Activated CD4-positive, alpha-beta T cell treated with anti-CD3 and anti-CD28 coated beads, Interleukin-2, amount 50 U/mL, for 16 hours (primary cell): ENCODE measurements at regions not wholly inside any gene's neighbourhood (a gene's known extent, or its start where the extent isn't known, plus 50 kb on each side); places are given as distances from the start of the nearest gene placed in this dataset.
"Not testable (repeated sequence)": the region's sequence is repeated elsewhere in the genome, so short reads cannot be mapped to it uniquely, and the experiment has no call there.

Experiments used
- DNase-seq: peaks from one replicate; pipeline ENCODE4 v3.0.0-alpha.2; 2020

DNA sequence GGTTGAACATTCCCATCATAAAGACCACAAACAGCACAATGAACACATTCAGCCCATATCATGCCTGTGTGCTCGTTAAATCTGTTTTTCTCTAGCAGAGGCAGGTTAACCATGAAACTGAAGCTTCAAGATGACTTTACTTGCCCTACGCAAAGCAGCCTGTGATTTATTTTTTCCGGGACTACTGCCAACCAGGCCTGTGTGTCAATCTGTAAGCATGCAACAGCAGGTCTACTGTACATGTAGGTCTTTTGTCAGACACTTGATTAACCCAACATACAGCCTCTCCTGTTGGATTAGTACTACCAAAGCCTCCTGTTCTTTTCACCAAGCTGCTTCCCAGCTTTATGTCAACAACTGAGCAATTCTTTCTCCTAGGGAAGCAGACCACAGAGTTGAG lies 85.5 kb upstream of the ACSL1 start:
- DNase-seq, result no peak

DNA sequence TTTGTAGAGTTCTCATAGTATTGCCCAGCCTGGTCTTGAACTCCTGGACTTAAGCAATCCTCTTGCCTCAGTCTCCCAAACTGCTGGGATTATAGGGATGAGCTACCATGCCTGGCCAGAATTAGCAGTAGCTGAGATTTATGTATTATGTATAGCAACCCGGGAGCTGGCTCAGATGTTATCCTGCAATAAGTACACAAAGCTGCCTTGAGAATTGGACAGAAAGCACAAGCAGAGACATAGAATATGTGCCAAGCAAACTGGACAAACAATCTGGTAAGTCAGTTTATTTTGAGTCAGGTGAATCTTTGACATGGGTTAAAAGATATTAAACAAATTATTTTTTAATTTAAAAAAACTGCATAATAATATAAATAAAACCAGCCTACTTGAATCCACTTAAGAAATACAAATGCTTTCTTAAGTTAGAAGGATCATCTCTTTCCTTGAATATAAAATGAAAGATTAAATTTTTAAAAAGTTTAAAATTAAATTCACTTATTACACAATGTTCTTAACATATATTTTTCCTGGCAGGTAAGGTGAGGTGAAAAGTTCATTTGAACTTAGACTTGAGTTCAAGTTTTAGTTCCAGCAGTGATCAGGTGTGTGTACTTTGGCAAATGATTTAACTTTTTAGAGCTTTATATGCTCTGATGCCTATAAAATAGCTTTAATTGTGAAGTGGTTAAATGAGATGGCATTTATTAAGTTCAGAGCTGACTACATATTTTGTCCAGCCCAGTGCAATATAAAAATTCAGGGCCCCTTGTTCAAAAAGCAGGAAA lies 87.8 kb upstream of the ACSL1 start:
- no peak for DNase-seq

DNA sequence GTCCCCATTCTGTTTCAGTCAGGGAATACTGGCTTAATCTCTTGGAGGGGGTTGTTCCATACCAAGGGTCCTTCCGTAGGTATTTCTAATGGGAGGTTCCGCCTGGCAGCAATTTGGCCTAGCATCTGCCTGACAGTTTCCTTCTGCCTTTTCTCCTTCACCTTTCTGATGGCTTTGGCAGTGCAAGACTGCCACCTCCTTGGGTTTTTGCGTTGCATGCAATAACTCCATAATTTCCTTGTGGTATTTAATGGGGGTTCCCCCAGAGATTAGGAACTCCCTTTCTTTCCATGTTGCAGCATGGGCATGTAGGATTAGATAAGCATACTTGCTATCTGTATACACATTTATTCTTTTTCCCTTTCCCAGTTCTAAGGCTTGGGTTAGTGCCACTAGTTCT lies 93.0 kb upstream of the ACSL1 start:
- DNase-seq, result not testable (repeated sequence)

DNA sequence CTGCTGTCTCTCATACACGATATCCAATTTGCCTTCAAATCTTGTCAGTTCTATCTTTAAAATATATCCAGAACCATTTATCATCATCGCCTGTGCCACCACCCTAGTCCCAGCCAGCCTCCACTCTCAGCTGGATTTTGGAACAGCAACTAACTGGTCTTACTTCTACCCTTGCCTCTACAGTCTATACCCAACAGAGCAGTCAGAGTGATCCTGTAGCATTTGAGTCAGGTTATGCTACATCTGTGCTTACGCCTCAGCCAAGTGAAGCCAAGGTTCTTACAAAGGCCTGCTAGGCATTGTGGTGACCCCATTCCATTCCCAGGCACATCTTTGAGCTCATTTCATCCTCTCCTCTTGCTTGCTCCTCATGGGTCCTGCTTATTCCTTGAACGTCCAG lies 95.7 kb upstream of the ACSL1 start:
- no peak for DNase-seq

DNA sequence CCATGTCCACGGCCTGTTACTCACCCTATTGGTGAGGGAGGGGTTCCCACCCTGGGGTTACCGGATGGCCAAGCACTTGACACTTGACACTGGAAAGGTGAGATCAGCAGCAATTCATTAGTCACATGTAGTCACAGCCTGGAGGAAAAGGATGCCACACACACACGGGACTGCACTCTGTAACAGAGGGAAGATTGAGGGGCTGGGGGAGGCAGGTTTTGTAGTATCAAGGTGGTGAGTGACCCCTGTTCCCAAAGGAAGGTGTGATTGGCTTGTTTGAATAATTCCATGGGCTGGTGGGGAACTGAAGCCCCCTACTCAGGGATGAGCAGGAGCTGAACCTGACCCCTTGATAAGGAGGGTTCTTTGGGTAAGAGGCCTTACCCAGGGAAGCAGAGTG lies 96.0 kb upstream of the HELT start:
- no peak for DNase-seq

DNA sequence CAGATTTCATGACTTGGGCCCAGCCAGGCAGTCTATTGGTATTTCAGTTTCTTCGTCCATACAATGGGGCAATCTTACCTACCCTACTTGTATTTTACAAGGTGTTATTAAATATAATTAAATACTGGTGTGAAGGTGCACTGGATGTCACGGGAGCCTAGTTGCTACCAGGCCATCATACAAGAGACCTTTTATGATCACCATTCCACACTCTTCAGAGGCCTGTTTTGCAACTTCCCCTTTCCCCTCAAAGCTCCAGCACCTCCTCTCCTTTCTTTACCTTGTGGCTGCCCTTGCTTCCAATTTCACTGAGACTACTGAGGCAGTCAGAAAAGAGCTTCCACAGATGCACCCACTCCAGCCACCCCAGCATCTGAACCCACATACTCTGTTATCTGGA lies 93.8 kb upstream of the HELT start:
- no peak for DNase-seq

DNA sequence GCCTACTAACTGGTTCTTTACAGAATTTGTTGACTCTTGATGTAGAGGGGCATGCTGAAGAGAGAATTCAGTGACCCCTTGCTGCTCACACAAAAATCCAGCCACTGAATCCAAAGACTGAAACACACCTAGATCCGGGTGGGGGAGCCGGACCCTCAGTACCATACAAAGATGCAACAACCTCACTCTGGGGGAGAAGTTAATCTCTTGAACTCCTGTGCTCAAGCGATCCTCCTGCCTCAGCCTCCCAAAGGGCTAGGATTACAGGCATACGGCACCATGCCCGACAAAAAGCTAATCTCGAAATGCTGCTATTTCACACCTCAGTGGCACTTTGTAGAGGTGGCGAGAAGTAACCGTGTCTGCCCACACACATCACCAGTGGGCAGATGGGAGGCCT lies 88.8 kb upstream of the HELT start:
- DNase-seq, result no peak

DNA sequence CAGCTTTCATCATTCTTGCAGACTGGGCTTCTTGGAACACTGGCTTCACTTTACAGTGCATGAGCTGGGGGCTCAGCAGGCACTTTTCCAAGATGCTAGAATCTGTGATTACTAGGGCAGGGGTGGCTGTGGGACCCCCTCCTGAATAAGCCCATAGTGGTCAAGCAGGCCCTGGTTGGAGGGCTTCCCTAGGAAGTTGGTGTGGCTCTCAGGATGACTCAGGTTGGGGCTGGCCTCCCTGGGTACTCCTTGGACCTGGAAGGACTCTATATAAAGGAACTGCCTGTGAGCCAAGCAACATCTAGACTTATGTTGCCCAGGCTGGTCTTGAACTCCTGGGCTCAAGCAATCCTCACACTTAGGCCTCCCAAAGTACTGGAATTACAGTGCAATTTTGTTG lies 88.3 kb upstream of the HELT start:
- DNase-seq, result no peak

DNA sequence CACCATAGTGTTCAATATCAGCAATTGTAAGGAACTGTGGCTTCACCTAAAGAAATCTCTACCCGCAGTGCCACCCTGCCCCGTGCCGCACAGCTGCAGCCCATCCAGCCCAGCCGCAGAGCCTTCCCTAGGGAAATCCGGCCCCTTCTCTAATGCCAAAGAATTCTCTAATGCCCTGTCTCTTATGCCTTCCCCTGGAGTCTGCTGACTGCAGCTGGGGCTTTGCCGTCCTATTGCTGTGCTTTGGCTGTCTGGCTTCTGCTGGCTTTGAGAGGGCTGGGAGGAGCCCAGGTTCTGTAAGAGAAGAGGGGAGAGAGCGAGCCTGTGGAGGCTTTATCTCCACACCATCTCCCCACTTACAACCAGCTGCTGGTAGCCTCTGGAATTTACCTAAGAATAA lies 85.9 kb upstream of the HELT start:
- DNase-seq, result peak; percentile 3

DNA sequence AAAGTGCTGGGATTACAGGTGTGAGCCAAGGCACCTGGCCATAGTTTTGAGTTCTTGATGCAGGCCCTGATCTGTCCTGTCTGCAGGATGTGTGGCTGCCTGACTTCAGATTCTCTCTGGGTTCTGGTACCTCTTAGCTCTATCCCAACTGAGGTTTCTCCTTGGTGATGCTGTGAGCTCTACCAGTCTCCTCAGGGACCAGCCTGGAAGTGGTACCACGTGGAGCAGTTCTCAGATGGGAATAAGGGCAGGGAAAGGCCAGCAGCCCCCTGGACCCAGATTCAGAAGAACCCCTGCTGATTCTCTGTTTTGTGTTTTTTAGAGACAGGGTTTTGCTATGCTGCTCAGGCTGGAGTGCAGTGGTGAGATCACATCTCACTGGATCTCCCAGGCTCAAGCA lies 85.0 kb upstream of the HELT start:
- no peak for DNase-seq

DNA sequence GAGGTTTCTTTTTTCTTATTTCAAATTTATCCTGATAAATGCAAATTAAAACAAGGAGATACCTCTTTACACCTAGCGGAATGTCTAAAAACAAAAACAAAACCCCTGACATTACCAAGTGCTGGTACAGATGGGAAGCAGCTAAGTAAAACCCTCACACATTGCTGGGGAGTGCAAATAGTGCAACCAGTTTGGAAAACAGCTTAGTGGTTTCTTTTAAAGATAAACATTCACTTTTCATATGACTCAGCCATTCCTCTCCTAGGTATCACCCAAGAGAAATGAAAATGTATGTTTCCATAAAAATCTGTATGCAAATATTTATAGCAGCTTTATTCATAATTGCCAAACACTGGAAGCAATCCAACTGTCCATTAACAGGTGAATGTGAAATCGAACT lies 84.1 kb upstream of the HELT start:
- no peak for DNase-seq

DNA sequence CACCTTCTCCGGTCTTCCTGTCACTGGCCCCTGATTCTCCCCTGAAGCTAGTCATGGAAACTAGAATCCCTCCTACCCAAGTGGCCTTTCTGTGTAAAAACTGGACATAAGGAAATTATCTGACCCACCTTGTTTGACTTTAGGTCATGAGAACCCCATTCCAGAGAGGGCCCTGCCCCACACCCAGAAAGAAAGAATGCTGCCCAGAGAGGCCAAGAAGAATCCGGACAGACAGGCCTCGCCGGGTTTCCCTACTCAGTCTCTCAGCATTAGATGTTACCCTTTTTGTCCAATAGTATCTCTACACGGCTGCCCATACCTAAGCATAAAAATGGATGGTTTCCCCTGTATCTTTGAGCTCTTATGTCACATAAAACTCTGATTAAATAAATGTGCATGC lies 83.3 kb upstream of the HELT start:
- DNase-seq, result no peak

DNA sequence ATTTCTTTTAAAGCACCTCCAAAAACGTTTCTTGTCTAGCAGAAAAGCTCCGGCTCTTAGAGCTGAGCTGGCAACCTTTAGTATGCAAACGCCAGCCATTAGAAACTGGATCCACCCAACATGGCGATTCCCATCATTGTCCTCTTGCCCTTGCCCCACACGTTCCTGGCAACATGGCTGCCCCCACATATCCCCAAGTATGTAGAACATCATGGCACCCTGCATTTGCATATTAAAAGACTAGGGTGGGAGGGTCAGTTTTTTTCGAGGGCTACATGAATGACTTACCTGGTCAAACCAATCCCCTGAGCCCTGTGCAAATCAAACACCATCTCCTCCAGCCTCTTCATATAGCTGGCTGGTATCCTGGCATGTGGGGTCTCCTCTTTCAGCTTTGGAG lies 82.2 kb upstream of the HELT start:
- no peak for DNase-seq

DNA sequence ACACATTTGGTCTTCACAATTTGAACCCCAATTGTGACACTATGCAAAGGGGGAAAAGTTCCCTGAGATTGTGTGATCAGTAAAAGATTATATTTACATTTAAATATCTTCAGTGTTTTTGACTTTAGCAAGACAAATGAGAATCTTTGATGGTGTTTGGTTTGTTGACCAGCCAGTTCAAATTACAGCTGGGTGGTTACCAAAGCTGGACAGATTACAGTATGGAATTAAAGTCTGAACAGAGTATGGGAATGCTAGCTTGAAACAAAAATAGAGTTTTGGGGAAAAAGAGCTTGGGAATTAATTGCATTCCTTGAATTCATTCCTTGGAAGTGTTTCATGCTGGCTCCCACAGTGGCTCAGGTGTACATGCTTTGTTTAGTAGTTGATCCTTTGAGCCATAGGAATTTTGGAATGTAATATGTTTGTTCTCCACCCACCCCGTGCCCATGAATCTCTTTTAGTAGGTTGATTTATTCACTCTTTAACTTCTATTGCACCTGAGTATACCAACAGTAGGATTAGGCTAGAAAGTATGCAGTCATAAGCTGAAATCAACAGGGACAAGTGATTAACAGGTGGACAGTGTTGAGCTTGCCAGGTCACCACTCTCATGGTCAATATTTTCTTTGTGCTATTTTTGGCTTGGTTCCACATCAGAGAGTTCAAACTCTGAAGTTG lies 81.1 kb upstream of the HELT start:
- no peak for DNase-seq

DNA sequence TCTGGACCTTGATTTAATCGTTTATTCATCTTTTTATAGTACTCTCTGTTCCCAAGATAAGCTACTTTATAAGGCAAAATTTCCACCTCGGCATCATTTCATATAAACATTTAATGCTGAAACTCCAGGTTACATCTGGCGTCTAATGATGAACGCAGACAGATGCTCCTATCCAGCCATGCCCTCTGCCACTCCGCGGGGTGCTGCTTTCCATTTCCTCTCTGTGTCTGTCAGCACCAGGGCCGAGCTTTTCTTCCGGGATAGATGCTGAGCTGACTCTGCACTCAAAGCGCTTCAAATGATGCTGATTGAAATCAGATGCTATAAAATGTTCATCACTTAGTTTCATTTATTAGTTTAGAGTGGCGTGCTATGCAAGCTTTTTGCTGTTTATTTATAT lies 80.5 kb upstream of the HELT start:
- DNase-seq, result no peak

DNA sequence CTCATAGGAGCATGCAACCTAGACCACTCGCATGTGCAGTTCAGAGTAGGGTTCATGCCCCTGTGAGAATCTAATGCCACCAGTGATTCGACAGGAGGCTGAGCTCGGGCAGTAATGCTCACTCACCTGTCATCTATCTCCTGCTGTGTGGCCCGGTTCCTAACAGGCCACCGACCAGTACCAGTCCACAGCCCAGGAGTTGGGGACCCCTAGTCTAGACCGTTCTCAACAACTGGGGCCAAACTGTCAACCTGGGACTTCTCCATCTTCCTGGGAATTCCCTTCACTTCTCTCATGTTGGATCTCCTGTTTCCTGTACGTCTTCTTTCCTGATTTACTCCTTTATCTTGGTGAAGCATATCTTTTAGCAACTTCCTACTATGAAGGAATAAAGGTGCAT lies 79.4 kb upstream of the HELT start:
- DNase-seq, result no peak

DNA sequence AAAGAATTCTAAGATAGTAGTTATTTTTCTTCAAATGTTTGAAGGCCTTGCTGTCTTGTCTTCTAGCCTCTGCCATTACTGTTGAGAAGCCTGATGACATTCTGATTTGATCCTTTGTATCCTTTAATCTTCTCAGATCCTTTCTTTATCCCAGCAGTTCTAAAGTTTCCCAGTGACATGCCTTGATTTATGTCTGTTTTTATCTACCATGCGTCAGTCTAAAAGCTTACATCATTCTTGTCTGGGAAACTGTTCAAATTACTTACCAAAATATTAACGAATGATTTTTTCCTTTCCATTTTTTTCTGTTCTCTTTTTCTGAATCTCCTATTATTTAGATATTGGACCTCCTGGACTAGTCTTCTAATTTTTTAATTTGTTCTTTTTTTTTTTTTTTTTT lies 78.3 kb upstream of the HELT start:
- DNase-seq, result no peak

DNA sequence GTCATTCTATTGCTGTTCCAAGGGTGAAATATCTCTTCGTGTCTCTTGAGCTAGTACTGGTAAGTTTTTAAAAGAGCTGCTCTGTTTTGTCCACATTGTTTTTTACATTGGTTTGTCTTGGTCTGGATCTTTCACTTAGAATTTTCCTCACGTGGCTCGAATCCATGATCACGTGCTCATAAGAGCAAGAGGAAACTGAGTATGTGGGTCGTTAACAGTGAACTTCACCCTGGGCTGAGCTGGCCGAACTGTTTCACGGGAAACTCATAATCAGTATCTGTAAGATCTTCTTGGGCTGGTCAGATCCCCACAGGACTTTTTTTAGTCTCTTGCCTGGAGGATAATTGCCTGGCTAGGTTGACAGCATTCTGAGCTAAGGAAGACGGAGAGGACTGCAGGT lies 77.8 kb upstream of the HELT start:
- no peak for DNase-seq

DNA sequence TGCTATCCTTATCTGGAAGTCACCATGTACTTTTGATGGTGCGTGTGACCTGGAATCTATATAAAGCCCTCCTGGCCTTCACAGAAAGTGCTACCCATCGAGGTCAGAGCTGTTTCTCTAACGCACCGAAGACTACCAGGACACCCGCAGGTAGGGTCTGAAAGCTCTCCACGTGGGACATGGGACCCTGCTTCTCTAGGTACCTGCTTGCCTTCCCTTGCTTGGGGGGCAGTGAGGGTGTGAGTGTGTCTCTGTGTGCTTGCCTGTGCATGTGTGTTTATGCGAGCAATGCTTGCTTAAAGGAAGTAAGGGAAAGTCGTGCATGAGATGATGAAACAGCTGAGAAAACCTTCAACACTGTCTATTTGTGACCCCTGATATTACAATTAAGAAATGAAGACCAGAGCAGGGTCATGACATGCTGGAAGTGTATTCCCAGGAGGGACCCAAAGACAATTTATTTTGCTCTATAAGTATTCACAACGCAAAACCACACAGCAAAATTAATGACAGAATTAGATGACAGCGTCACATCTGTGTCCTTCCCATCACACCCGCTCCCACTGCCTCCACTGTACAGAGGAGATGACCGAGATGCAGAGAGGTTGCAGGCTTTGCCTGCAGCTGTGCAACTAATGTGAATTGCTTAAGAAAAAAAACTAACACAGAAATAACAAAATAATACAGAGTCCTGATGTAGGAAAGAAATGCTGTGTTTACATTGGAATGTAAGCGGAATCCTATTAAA lies 76.4 kb upstream of the HELT start:
- no peak for DNase-seq

DNA sequence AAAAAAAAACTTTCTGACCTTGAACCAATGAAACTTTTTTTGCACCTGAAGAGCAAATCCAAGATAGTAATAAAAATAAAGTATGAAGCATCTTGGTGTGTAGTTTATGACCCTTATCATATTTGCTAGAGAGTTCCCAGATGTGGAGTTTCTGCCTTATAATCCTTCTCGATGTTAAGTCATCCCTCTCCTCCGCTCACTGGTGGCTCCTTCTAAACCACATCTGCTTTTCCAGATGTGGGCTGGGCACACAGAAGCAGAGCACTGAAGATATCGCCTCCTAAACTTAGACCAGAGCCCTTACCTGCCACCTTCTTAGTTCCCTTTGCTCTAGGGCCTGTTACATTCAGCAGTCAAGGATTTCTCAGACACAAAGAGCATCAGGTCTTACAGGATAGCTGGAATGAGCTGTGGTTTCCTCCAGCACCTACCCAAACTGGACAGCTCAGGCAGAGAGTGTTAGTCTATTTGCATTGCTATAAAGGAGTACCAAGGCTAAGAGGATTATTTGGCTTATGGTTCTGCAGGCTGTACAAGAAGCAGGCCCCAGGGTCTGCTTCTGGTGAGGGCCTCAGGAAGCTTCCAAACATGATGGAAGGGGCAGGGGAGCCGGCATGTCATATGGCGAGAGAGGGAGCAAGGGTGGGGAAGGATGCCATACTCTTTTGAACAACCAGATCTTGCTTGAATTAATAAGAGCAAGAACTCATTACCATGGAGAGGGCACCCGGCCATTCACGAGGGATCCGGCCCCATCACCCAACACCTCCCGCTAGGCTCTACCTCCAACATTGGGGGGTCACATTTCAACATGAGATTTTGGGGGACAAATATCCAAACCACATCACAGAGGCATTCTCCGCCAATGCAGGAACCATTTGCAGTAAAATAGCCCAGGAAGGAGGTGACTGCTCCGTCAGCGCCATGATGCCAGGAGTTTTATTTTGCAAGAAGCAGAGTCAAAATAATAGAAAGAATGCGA lies 75.6 kb upstream of the HELT start:
- no peak for DNase-seq

DNA sequence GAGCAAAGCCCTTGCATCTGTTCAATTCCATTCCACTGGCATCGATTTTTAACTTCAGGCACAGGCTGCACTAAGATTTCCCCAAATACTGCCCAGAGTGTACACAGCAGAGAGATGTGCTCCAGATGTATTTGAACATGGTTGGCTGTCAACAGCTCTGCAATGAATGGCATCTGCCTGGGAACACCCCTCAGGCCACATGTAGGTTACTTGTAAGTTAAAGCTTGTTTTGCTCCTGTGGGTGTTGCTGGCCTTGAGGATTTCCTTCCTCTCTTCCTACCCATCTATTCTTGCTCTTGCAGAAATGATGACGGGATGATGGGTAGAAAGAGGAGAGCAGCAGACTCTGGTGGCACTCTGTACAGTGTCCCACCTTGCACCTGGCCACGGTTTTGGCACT lies 69.3 kb upstream of the HELT start:
- no peak for DNase-seq

DNA sequence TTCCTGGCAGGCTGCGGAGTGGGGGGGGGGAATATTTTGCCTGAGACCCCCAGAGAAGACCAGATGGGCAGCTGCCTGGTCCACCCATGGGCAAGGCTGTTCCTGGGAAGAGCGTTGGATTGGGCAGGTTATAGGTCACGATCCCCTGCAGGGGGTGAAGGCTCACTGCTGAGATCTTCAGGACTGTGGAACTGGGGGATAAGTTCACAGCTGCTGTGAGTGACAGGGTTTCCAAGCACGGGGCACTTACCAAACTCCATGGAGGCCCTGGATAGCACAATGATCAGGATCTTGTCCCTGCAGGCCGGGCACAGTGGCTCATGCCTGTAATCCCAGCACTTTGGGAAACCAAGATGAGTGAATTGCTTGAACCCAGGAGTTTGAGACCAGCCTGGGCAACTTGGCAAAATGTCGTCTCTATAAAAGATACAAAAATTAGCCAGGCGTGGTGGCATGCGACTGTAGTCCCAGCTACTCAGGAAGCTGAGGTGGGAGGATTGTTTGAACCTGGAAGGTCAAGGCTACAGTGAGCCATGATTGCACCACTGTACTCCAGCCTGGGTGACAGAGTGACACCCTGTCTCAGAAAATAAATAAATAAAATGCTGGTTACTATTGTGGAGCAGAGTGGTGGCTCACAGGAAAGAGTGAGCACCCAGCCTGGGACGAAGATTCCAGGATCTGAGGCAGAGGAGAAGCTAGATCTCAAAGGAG lies 68.0 kb upstream of the HELT start:
- DNase-seq, result no peak
